GM23248 (cell line): ENCODE measurements at regions not wholly inside any gene's neighbourhood (a gene's known extent, or its start where the extent isn't known, plus 50 kb on each side); places are given as distances from the start of the nearest gene placed in this dataset.

Source experiments
- EZH2 ChIP-seq: fragments of 200-600 bp; sonication (generic); IDR thresholded peaks from 2 replicates; pipeline ENCODE4 v1.6.1; 2018; ENCODE audit warnings: antibody characterized with exemption, mild to moderate bottlenecking; ENCODE audit not compliant: insufficient read depth, poor library complexity, severe bottlenecking
- EZH2phosphoT487 ChIP-seq: fragments of 200-600 bp; sonication (generic); IDR thresholded peaks from 2 replicates; pipeline ENCODE4 v1.6.1; 2018; ENCODE audit warnings: antibody characterized with exemption, moderate library complexity, mild to moderate bottlenecking, low read depth; ENCODE audit not compliant: insufficient read depth

- TF ChIP-seq EZH2 (no peak), EZH2phosphoT487 (no peak)
These were observed 54.3 kb upstream of the ITGB1 start for GRCh38 chr10:33012306-33012705.
